HepG2 (cell line): ENCODE measurements at regions not wholly inside any gene's neighbourhood (a gene's known extent, or its start where the extent isn't known, plus 50 kb on each side); places are given as distances from the start of the nearest gene placed in this dataset.

Source experiments
- AKAP8 ChIP-seq: sonication (generic); formaldehyde crosslinking; IDR thresholded peaks from 2 replicates; pipeline ENCODE4 v1.5.1; 2020; ENCODE audit warnings: mild to moderate bottlenecking, missing genetic modification reagents
- NFKB2 ChIP-seq: sonication (generic); formaldehyde crosslinking; IDR thresholded peaks from 2 replicates; pipeline ENCODE4 v1.4.0; 2020; ENCODE audit warnings: missing genetic modification reagents, borderline replicate concordance
- SP5 ChIP-seq: IDR thresholded peaks from 2 replicates; pipeline ENCODE4 v1.6.1; 2016; ENCODE audit warnings: low read depth, borderline replicate concordance
- ZBED4 ChIP-seq: sonication (generic); formaldehyde crosslinking; IDR thresholded peaks from 2 replicates; pipeline ENCODE4 v1.4.0; 2020; ENCODE audit warnings: missing genetic modification reagents, borderline replicate concordance
- ZKSCAN5 ChIP-seq: sonication (generic); formaldehyde crosslinking; IDR thresholded peaks from 2 replicates; pipeline ENCODE4 v1.5.1; 2020; ENCODE audit warnings: mild to moderate bottlenecking, missing genetic modification reagents
- ZNF407 ChIP-seq: sonication (generic); formaldehyde crosslinking; IDR thresholded peaks from one replicate; pipeline ENCODE4 v1.5.1; 2020; ENCODE audit warnings: mild to moderate bottlenecking, missing genetic modification reagents; ENCODE audit errors: not compliant biosample characterization

GRCh38 chr2:199136242-199136641 is 321.5 kb downstream of the SATB2 start (continued):
- TF ChIP-seq ZBED4 (CRISPR knock-in tag) (no peak), NFKB2 (CRISPR knock-in tag) (no peak), SP5 (CRISPR knock-in tag) (no peak), ZKSCAN5 (no peak), ZNF407 (CRISPR knock-in tag) (no peak), AKAP8 (CRISPR knock-in tag) (no peak)
